WTC11 (cell line): ENCODE measurements at regions not wholly inside any gene's neighbourhood (a gene's known extent, or its start where the extent isn't known, plus 50 kb on each side); places are given as distances from the start of the nearest gene placed in this dataset.

ENCODE experiments used
- ATAC-seq: fragments of 200-7000 bp; cut with Tn5 transposase; 2 replicates; pipeline ENCODE4 v1.10.0; 2021; ENCODE audit warnings: mild to moderate bottlenecking, moderate library complexity
- CTCF ChIA-PET: fragments of 300-600 bp; sonication (Branson Sonifier 250); formaldehyde crosslinking; loops from one replicate; lab custom pipeline; 2021; ENCODE audit warnings: antibody characterized with exemption; lab: Charles Lee
- POLR2A ChIA-PET: fragments of 350-600 bp; sonication (Branson Sonifier 250); formaldehyde crosslinking; loops from one replicate; lab custom pipeline; 2021; ENCODE audit warnings: antibody characterized with exemption; lab: Charles Lee
- DNase-seq: peaks from one replicate; pipeline ENCODE4 v3.0.0; 2021; ENCODE audit warnings: low spot score
- H3K27ac Mint-ChIP-seq: 2 replicates; pipeline ENCODE4 v1.8.0; 2021; ENCODE audit warnings: mixed read lengths
- H3K27me3 Mint-ChIP-seq: 2 replicates; pipeline ENCODE4 v1.8.0; 2021; ENCODE audit warnings: low read depth, mild to moderate bottlenecking, moderate library complexity, mixed read lengths
- H3K36me3 Mint-ChIP-seq: 2 replicates; pipeline ENCODE4 v1.8.0; 2021; ENCODE audit warnings: mixed read lengths
- H3K4me1 Mint-ChIP-seq: 2 replicates; pipeline ENCODE4 v1.8.0; 2022; ENCODE audit warnings: mixed read lengths
- H3K4me3 Mint-ChIP-seq: 2 replicates; pipeline ENCODE4 v1.8.0; 2021; ENCODE audit warnings: mild to moderate bottlenecking, moderate library complexity, mixed read lengths
- H3K9me3 Mint-ChIP-seq: 2 replicates; pipeline ENCODE4 v1.8.0; 2021; ENCODE audit warnings: mixed read lengths
- ATF1 ChIP-seq: sonication (generic); formaldehyde crosslinking; IDR thresholded peaks from 2 replicates; pipeline ENCODE4 v1.8.1; 2023; ENCODE audit warnings: mild to moderate bottlenecking, moderate library complexity, missing genetic modification reagents
- ATF6 ChIP-seq: sonication (generic); formaldehyde crosslinking; IDR thresholded peaks from 2 replicates; pipeline ENCODE4 v1.8.1; 2023; ENCODE audit warnings: mild to moderate bottlenecking, missing genetic modification reagents
- FOXP1 ChIP-seq: sonication (generic); formaldehyde crosslinking; IDR thresholded peaks from 2 replicates; pipeline ENCODE4 v1.8.0; 2022; ENCODE audit warnings: missing genetic modification reagents, mild to moderate bottlenecking, moderate library complexity, borderline replicate concordance
- GRHL2 ChIP-seq: fragments of 250-450 bp; sonication (Bioruptor Pico); IDR thresholded peaks from 2 replicates; pipeline ENCODE4 v1.8.0; 2022; ENCODE audit warnings: mild to moderate bottlenecking, moderate library complexity; ENCODE audit not compliant: insufficient replicate concordance, severe bottlenecking
- HMGA2 ChIP-seq: fragments of 250-450 bp; sonication (Bioruptor Pico); IDR thresholded peaks from 2 replicates; pipeline ENCODE4 v1.4.0; 2021; ENCODE audit warnings: mild to moderate bottlenecking, moderate library complexity
- IRF1 ChIP-seq: sonication (generic); formaldehyde crosslinking; IDR thresholded peaks from 2 replicates; pipeline ENCODE4 v1.8.0; 2023; ENCODE audit warnings: missing genetic modification reagents
- MLX ChIP-seq: sonication (generic); formaldehyde crosslinking; IDR thresholded peaks from 2 replicates; pipeline ENCODE4 v1.8.1; 2023; ENCODE audit warnings: mild to moderate bottlenecking, missing genetic modification reagents, moderate library complexity
- MYBL2 ChIP-seq: sonication (generic); formaldehyde crosslinking; IDR thresholded peaks from 2 replicates; pipeline ENCODE4 v1.8.1; 2023; ENCODE audit warnings: mild to moderate bottlenecking, moderate library complexity, missing genetic modification reagents
- OVOL2 ChIP-seq: fragments of 250-450 bp; sonication (Bioruptor Pico); IDR thresholded peaks from 2 replicates; pipeline ENCODE4 v1.9.0; 2021; ENCODE audit warnings: mild to moderate bottlenecking, borderline replicate concordance
- RORB ChIP-seq: fragments of 250-450 bp; sonication (Bioruptor Pico); IDR thresholded peaks from 2 replicates; pipeline ENCODE4 v1.9.0; 2021; ENCODE audit warnings: mild to moderate bottlenecking
- SMAD4 ChIP-seq: sonication (generic); formaldehyde crosslinking; IDR thresholded peaks from 2 replicates; pipeline ENCODE4 v1.8.0; 2022; ENCODE audit warnings: mild to moderate bottlenecking, missing genetic modification reagents
- SP1 ChIP-seq: sonication (generic); formaldehyde crosslinking; conservative IDR thresholded peaks from 2 replicates; pipeline ENCODE4 v1.8.1; 2022; ENCODE audit warnings: missing genetic modification reagents
- TEAD4 ChIP-seq: sonication (generic); formaldehyde crosslinking; IDR thresholded peaks from 2 replicates; pipeline ENCODE4 v1.8.0; 2022; ENCODE audit warnings: mild to moderate bottlenecking, missing genetic modification reagents
- ZNF219 ChIP-seq: sonication (generic); formaldehyde crosslinking; IDR thresholded peaks from 2 replicates; pipeline ENCODE4 v1.8.0; 2023; ENCODE audit warnings: missing genetic modification reagents, mild to moderate bottlenecking, borderline replicate concordance
- ZNF232 ChIP-seq: sonication (generic); formaldehyde crosslinking; IDR thresholded peaks from 2 replicates; pipeline ENCODE4 v1.8.0; 2022; ENCODE audit warnings: mild to moderate bottlenecking, missing genetic modification reagents
- ZNF512 ChIP-seq: sonication (generic); formaldehyde crosslinking; IDR thresholded peaks from 2 replicates; pipeline ENCODE4 v1.8.1; 2022; ENCODE audit warnings: missing genetic modification reagents, borderline replicate concordance
- ZNF671 ChIP-seq: fragments of 250-450 bp; sonication (Bioruptor Pico); IDR thresholded peaks from 2 replicates; pipeline ENCODE4 v1.8.0; 2021; ENCODE audit warnings: mild to moderate bottlenecking
- TF ChIP-seq, protein P1 (sequence below): fragments of 250-450 bp; sonication (Bioruptor Pico); IDR thresholded peaks from 2 replicates; pipeline ENCODE4 v1.8.0; 2021; ENCODE audit warnings: mild to moderate bottlenecking
- TF ChIP-seq, protein P2 (sequence below): sonication (generic); formaldehyde crosslinking; IDR thresholded peaks from 2 replicates; pipeline ENCODE4 v1.8.1; 2023; ENCODE audit warnings: mild to moderate bottlenecking, missing genetic modification reagents
- TF ChIP-seq, protein P3 (sequence below): sonication (generic); formaldehyde crosslinking; IDR thresholded peaks from 2 replicates; pipeline ENCODE4 v1.8.1; 2022; ENCODE audit warnings: low read depth, mild to moderate bottlenecking, moderate library complexity, missing genetic modification reagents, borderline replicate concordance
- TF ChIP-seq, protein P4 (sequence below): fragments of 200-600 bp; IDR thresholded peaks from 2 replicates; pipeline ENCODE4 v1.8.0; 2022; ENCODE audit warnings: antibody characterized with exemption
- TF ChIP-seq, protein P5 (sequence below): fragments of 250-450 bp; sonication (Bioruptor Pico); IDR thresholded peaks from 2 replicates; pipeline ENCODE4 v2.1.2; 2022; ENCODE audit warnings: mild to moderate bottlenecking, moderate library complexity

DNA sequence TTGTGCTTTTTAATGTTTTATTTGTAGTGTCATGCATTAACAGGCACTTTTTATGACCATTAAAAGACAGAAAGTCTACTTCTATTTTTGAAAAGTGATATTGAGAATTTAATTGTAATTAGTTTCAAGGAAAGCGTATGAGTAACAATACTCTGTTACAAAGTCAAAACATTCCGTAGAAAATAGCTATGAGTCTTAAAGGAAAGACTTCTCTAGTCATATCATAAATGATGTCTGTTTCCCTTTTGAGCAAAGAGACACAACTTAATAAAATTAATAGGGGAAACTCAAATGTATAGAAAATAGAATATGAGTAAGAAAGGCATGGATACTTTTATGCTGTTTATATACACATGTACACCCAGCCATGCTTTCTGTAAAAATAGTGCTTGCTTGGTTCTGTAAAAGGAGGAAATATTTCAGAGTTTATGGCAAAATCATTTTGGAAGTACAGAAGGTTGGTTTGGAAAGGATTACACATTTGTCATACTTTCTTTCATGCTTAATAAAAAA is 107.8 kb upstream of the AHI1 start (continued):
- TF ChIP-seq, protein P1, sequence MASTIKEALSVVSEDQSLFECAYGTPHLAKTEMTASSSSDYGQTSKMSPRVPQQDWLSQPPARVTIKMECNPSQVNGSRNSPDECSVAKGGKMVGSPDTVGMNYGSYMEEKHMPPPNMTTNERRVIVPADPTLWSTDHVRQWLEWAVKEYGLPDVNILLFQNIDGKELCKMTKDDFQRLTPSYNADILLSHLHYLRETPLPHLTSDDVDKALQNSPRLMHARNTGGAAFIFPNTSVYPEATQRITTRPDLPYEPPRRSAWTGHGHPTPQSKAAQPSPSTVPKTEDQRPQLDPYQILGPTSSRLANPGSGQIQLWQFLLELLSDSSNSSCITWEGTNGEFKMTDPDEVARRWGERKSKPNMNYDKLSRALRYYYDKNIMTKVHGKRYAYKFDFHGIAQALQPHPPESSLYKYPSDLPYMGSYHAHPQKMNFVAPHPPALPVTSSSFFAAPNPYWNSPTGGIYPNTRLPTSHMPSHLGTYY (CRISPR knock-in tag), result no peak
- no peak for TF ChIP-seq ZNF671 (CRISPR knock-in tag)
- TF ChIP-seq, protein P2, sequence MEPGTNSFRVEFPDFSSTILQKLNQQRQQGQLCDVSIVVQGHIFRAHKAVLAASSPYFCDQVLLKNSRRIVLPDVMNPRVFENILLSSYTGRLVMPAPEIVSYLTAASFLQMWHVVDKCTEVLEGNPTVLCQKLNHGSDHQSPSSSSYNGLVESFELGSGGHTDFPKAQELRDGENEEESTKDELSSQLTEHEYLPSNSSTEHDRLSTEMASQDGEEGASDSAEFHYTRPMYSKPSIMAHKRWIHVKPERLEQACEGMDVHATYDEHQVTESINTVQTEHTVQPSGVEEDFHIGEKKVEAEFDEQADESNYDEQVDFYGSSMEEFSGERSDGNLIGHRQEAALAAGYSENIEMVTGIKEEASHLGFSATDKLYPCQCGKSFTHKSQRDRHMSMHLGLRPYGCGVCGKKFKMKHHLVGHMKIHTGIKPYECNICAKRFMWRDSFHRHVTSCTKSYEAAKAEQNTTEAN (CRISPR knock-in tag), result no peak
- TF ChIP-seq SP1 (CRISPR knock-in tag), result no peak

DNA sequence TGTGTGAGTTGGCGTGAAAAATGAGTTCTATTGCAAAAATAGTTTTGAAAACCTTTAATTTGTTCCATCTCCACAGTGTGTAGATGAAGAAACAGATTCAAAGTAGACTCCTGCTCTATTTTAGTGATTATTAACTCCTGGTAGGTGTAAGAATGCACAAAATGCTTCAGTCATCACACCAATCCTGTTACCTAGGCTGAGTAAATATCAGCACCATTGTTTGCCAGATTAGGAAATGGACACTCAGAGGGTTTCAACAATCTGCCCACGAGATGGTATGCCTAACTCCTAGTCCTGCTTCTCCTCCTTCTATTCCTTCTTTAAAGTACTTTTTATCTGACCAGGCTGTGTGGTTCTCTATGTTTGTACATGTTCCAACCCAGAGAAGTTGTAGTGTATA is 108.9 kb upstream of the AHI1 start:
- POLR2A ChIA-PET, result no interaction called here
- ATAC-seq, result no peak
- Mint-ChIP-seq H3K4me3 (no peak overlapping the region), H3K27me3 (no peaks in the 10 kb centered on the region), H3K36me3 (no peaks in the 10 kb centered on the region), H3K4me1 (no peaks in the 10 kb centered on the region), H3K9me3 (peaks cover 4% of the 10 kb centered on the region; the same call in 1 of the 2 replicates), H3K27ac (no peak overlapping the region)
- no peak for DNase-seq
- no peak for TF ChIP-seq SMAD4 (CRISPR knock-in tag)
- no peak for TF ChIP-seq ATF6 (CRISPR knock-in tag)
- TF ChIP-seq OVOL2, result no peak
- TF ChIP-seq, protein P3, sequence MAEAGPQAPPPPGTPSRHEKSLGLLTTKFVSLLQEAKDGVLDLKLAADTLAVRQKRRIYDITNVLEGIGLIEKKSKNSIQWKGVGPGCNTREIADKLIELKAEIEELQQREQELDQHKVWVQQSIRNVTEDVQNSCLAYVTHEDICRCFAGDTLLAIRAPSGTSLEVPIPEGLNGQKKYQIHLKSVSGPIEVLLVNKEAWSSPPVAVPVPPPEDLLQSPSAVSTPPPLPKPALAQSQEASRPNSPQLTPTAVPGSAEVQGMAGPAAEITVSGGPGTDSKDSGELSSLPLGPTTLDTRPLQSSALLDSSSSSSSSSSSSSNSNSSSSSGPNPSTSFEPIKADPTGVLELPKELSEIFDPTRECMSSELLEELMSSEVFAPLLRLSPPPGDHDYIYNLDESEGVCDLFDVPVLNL (CRISPR knock-in tag), result no peak
- TF ChIP-seq ATF1 (CRISPR knock-in tag), result no peak
- no peak for TF ChIP-seq TEAD4 (CRISPR knock-in tag)
- no peak for TF ChIP-seq GRHL2 (CRISPR knock-in tag)
- TF ChIP-seq, protein P2 (CRISPR knock-in tag), result no peak
- no peak for TF ChIP-seq ZNF671 (CRISPR knock-in tag)
- TF ChIP-seq ZNF219 (CRISPR knock-in tag), result no peak
- no peak for TF ChIP-seq RORB (CRISPR knock-in tag)
- TF ChIP-seq MYBL2 (CRISPR knock-in tag), result no peak
- TF ChIP-seq, protein P4, sequence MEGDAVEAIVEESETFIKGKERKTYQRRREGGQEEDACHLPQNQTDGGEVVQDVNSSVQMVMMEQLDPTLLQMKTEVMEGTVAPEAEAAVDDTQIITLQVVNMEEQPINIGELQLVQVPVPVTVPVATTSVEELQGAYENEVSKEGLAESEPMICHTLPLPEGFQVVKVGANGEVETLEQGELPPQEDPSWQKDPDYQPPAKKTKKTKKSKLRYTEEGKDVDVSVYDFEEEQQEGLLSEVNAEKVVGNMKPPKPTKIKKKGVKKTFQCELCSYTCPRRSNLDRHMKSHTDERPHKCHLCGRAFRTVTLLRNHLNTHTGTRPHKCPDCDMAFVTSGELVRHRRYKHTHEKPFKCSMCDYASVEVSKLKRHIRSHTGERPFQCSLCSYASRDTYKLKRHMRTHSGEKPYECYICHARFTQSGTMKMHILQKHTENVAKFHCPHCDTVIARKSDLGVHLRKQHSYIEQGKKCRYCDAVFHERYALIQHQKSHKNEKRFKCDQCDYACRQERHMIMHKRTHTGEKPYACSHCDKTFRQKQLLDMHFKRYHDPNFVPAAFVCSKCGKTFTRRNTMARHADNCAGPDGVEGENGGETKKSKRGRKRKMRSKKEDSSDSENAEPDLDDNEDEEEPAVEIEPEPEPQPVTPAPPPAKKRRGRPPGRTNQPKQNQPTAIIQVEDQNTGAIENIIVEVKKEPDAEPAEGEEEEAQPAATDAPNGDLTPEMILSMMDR, result no peak
- no peak for TF ChIP-seq ZNF512 (CRISPR knock-in tag)
- no peak for TF ChIP-seq HMGA2 (CRISPR knock-in tag)
- no peak for TF ChIP-seq MLX (CRISPR knock-in tag)
- TF ChIP-seq, protein P5, sequence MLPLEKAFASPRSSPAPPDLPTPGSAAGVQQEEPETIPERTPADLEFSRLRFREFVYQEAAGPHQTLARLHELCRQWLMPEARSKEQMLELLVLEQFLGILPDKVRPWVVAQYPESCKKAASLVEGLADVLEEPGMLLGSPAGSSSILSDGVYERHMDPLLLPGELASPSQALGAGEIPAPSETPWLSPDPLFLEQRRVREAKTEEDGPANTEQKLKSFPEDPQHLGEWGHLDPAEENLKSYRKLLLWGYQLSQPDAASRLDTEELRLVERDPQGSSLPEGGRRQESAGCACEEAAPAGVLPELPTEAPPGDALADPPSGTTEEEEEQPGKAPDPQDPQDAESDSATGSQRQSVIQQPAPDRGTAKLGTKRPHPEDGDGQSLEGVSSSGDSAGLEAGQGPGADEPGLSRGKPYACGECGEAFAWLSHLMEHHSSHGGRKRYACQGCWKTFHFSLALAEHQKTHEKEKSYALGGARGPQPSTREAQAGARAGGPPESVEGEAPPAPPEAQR (CRISPR knock-in tag), result no peak
- no peak for TF ChIP-seq ZNF232 (CRISPR knock-in tag)
- TF ChIP-seq IRF1 (CRISPR knock-in tag), result no peak
- TF ChIP-seq FOXP1 (CRISPR knock-in tag), result no peak
- CTCF ChIA-PET, result no interaction called here
